Suprapubic skin (tissue), 4 donors: ENCODE measurements at regions not wholly inside any gene's neighbourhood (a gene's known extent, or its start where the extent isn't known, plus 50 kb on each side); places are given as distances from the start of the nearest gene placed in this dataset.

Experiments
- DNase-seq, 2 donors: peaks; one replicate each; pipeline ENCODE4 v3.0.0-alpha.2; 2019; ENCODE audit warnings: low spot score in 2 of 2
- H3K27ac ChIP-seq: fragments of 200-600 bp; sonication (generic); one replicate; pipeline ENCODE4 v1.5.1; 2019
- H3K27me3 ChIP-seq: fragments of 200-600 bp; sonication (generic); one replicate; pipeline ENCODE4 v1.5.1; 2019
- H3K36me3 ChIP-seq: fragments of 200-600 bp; sonication (generic); one replicate; pipeline ENCODE4 v1.5.1; 2019
- H3K4me1 ChIP-seq: fragments of 200-600 bp; sonication (generic); one replicate; pipeline ENCODE4 v1.5.1; 2019
- H3K4me3 ChIP-seq: fragments of 200-600 bp; sonication (generic); one replicate; pipeline ENCODE4 v1.5.1; 2019; ENCODE audit warnings: mild to moderate bottlenecking
- H3K9me3 ChIP-seq: fragments of 200-600 bp; sonication (generic); one replicate; pipeline ENCODE4 v1.5.1; 2019
- EP300 ChIP-seq: sonication (generic); formaldehyde crosslinking; IDR thresholded peaks from one replicate; pipeline ENCODE4 v1.6.1; 2017; ENCODE audit warnings: antibody characterized with exemption
- POLR2A ChIP-seq, 2 donors: fragments of 450-650 bp; IDR thresholded peaks; one replicate each; pipeline ENCODE4 v1.6.1; 2017; ENCODE audit warnings: antibody characterized with exemption in 2 of 2, mild to moderate bottlenecking in 2 of 2, moderate library complexity in 2 of 2
- POLR2AphosphoS5 ChIP-seq, 3 donors: sonication (generic); formaldehyde crosslinking; IDR thresholded peaks; one replicate each; pipeline ENCODE4 v1.6.1; 2017; ENCODE audit warnings: antibody characterized with exemption in 3 of 3
- WGBS: methylation state at CpG from one replicate; pipeline ENCODE4 v1.1.5; 2018; 5-methylcytosine and 5-hydroxymethylcytosine counted together
- TF ChIP-seq, protein P1 (sequence below), 2 donors: fragments of 200-600 bp in 1 of 2; fragments of 450-650 bp in 1 of 2; sonication (generic) in 1 of 2; IDR thresholded peaks; one replicate each; pipeline ENCODE4 v1.5.1; 2016 to 2019; ENCODE audit warnings: antibody characterized with exemption in 2 of 2, mild to moderate bottlenecking in 1 of 2, moderate library complexity in 1 of 2

DNA sequence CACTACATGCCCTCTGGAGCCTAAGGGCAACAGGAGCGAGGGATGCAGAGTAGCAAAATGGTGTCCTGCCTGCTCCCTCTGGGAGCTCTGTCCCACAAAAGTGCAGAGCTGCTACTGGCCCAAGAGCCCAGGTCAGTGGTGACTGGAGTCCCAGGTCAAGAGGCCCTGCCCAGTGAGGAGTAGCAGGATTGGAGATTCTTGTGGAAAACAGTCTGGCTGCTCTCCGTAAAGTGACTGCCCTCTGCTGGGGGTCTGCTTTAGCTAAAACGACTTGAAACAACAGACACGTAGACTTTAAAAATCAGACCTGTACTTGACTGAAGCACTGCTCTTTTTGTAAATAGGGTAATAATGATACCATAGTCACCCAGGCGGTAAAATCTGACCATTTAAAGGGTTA lies 917.0 kb downstream of the MAT2B start:
- Histone ChIP-seq H3K4me3 (no peak overlapping the region), H3K9me3 (peaks cover 27% of the 10 kb centered on the region), H3K36me3 (no peaks in the 10 kb centered on the region), H3K27ac (no peak overlapping the region), H3K27me3 (no peaks in the 10 kb centered on the region), H3K4me1 (no peaks in the 10 kb centered on the region)
- TF ChIP-seq, protein P1, sequence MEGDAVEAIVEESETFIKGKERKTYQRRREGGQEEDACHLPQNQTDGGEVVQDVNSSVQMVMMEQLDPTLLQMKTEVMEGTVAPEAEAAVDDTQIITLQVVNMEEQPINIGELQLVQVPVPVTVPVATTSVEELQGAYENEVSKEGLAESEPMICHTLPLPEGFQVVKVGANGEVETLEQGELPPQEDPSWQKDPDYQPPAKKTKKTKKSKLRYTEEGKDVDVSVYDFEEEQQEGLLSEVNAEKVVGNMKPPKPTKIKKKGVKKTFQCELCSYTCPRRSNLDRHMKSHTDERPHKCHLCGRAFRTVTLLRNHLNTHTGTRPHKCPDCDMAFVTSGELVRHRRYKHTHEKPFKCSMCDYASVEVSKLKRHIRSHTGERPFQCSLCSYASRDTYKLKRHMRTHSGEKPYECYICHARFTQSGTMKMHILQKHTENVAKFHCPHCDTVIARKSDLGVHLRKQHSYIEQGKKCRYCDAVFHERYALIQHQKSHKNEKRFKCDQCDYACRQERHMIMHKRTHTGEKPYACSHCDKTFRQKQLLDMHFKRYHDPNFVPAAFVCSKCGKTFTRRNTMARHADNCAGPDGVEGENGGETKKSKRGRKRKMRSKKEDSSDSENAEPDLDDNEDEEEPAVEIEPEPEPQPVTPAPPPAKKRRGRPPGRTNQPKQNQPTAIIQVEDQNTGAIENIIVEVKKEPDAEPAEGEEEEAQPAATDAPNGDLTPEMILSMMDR (IDR thresholded peaks at IDR 0.05), result no peak
- TF ChIP-seq POLR2A (IDR thresholded peaks at IDR 0.05) (no peak), POLR2AphosphoS5 (IDR thresholded peaks at IDR 0.05) (no peak), EP300 (no peak)
- WGBS, result 71% methylated on average over 4 of the region's 5 CpGs
- DNase-seq, result no peak

DNA sequence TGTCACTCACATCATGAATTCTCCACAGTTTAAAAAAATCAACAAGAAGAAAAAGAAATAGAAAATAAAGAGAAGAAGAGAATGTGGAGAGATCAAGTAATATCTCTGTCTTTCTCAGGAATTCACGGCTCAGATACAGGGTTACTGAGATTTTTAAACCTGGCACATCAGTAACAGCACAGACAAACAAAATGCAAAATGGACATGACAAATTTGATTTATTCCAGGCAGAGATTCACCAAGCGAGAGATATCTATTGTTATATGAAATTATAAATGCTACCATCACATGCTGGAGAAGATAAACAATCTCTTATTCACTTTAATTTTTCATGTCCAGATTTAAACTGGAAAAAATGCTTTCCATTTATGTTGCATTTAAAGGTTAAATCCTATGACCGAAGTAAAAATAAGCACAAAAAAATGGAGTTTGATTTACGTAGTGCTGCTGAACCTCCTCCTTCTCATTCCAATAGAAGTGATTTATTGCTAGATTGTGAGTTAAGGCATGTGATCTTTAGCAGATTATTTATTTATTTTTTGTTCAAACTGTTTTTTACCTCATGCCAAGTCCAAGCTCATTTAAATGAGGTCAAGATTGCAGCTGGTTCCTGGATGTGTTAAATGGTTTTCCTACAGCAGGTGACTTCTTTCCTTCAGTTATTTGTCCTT lies 926.4 kb downstream of the MAT2B start:
- Histone ChIP-seq H3K9me3 (no peaks in the 10 kb centered on the region), H3K4me1 (no peaks in the 10 kb centered on the region), H3K36me3 (no peaks in the 10 kb centered on the region), H3K27ac (no peak overlapping the region), H3K27me3 (no peaks in the 10 kb centered on the region), H3K4me3 (no peak overlapping the region)
- DNase-seq, result no peak
- TF ChIP-seq, protein P1 (IDR thresholded peaks at IDR 0.05), result no peak
- TF ChIP-seq EP300 (no peak), POLR2AphosphoS5 (IDR thresholded peaks at IDR 0.05) (no peak), POLR2A (IDR thresholded peaks at IDR 0.05) (no peak)
- WGBS, result 54% methylated on average over 4 of the region's 4 CpGs

DNA sequence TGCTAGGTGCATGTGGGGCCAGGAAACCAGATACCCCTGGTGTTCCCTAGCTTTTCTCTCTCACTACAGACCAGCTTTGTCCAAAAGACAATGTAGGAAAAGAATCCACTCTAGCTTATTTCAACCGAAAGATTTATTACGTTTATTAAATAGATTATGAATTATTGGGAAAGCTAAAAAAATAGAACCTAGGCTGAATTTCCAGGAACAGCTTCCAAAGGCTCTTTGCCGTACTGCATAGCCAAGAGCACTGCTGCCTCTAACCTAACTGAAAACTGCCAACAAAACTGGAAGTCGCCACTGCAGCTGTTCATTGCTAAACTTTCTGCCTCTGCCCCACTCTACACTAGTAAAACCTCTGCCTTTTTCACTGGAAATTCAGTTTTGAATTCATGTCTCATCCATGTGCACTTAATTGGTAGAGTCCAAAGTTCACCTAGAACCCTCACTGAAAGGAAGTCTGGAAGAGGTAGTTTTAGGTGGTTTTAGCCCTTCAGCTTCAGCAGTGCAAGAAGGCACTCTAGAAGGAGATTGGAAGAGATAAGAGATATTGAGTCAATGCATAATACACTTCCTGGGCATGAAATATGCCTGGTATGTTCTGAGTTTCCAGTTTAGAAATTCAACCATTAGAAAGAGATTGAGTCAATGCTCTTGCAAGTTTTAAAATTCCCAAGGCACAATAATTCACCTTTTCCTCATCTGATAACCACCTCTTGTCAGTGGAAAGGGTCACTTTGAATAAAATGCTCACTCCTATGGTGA lies 927.9 kb downstream of the MAT2B start:
- H3K27me3 ChIP-seq, result no peaks in the 10 kb centered on the region
- H3K36me3 ChIP-seq, result no peaks in the 10 kb centered on the region
- H3K4me1 ChIP-seq, result no peaks in the 10 kb centered on the region
- WGBS, result 84% methylated on average over 4 of the region's 4 CpGs
- no peak overlapping the region for H3K4me3 ChIP-seq
- no peak for DNase-seq
- TF ChIP-seq EP300 (no peak), POLR2A (IDR thresholded peaks at IDR 0.05) (no peak), POLR2AphosphoS5 (IDR thresholded peaks at IDR 0.05) (no peak)
- TF ChIP-seq, protein P1 (IDR thresholded peaks at IDR 0.05), result no peak
- no peak overlapping the region for H3K27ac ChIP-seq
- H3K9me3 ChIP-seq, result no peaks in the 10 kb centered on the region

DNA sequence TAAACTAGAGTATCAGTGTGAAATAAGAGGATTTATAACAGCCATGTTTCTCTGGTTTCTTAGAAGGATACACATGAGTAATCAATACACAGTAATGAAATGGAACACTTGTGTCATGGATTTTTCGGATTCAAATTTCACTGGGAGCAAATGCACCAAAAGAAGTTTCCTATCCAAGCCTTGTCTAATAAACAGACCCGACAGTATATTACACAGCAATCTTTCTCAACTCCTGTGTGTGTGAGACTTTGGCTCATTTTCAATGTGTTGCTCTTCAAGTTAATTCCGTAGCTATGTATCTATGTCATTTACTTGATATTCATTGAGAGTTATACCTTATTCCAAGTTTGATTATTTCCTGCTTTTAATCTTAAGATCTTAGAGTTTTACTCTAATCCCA lies 930.2 kb downstream of the MAT2B start:
- no peak for TF ChIP-seq EP300
- no peak for TF ChIP-seq POLR2A (IDR thresholded peaks at IDR 0.05)
- TF ChIP-seq, protein P1 (IDR thresholded peaks at IDR 0.05), result no peak
- TF ChIP-seq POLR2AphosphoS5 (IDR thresholded peaks at IDR 0.05), result no peak
- H3K36me3 ChIP-seq, result no peaks in the 10 kb centered on the region
- no peaks in the 10 kb centered on the region for H3K4me1 ChIP-seq
- no peak overlapping the region for H3K27ac ChIP-seq
- H3K4me3 ChIP-seq, result no peak overlapping the region
- no peak for DNase-seq
- WGBS, result 64% methylated on average over 3 of the region's 3 CpGs
- no peaks in the 10 kb centered on the region for H3K27me3 ChIP-seq
- no peaks in the 10 kb centered on the region for H3K9me3 ChIP-seq

DNA sequence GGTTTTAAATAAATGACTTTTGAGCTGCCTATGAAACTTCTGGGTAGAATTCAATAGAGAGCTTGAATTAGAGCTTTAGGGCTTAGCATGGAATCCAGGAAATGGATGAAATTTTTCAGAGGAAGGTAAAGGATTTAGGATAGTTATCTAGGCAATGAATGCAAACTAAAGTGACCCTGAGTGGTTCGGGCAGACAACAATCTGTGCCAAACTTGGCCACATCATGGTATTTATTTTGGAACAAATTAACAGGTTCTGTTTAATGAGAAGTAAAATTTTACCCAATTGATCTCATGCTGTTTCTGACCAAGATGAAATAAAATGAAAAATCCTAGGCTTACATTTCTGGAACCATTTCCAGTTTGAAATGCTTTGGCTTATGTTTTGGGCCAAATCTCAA lies 934.4 kb downstream of the MAT2B start:
- H3K4me1 ChIP-seq, result no peaks in the 10 kb centered on the region

More for the DNA sequence above, 934.4 kb downstream of the MAT2B start:
- 73% methylated on average over 1 of the region's 1 CpG for WGBS
- no peaks in the 10 kb centered on the region for H3K36me3 ChIP-seq
- no peaks in the 10 kb centered on the region for H3K9me3 ChIP-seq
- H3K27me3 ChIP-seq, result no peaks in the 10 kb centered on the region
- DNase-seq, result no peak
- no peak overlapping the region for H3K27ac ChIP-seq
- TF ChIP-seq, protein P1 (IDR thresholded peaks at IDR 0.05), result no peak
- no peak for TF ChIP-seq EP300
- no peak for TF ChIP-seq POLR2A (IDR thresholded peaks at IDR 0.05)
- TF ChIP-seq POLR2AphosphoS5 (IDR thresholded peaks at IDR 0.05), result no peak
- H3K4me3 ChIP-seq, result no peak overlapping the region
